Hepatocyte (in vitro differentiated cells): ENCODE measurements at regions not wholly inside any gene's neighbourhood (a gene's known extent, or its start where the extent isn't known, plus 50 kb on each side); places are given as distances from the start of the nearest gene placed in this dataset.

Experiments used
- CTCF ChIP-seq: fragments of 200-600 bp; sonication (generic); IDR thresholded peaks from 2 replicates; pipeline ENCODE4 v1.5.1; 2016; ENCODE audit warnings: antibody characterized with exemption, mild to moderate bottlenecking; ENCODE audit not compliant: poor library complexity
- EZH2 ChIP-seq: fragments of 200-600 bp; sonication (generic); IDR thresholded peaks from 2 replicates; pipeline ENCODE4 v1.6.1; 2016; ENCODE audit warnings: antibody characterized with exemption, mild to moderate bottlenecking, borderline replicate concordance
- EZH2phosphoT487 ChIP-seq: fragments of 200-600 bp; sonication (generic); IDR thresholded peaks from one replicate; pipeline ENCODE4 v1.6.1; 2018; ENCODE audit warnings: antibody characterized with exemption, mild to moderate bottlenecking, low read depth, moderate library complexity; ENCODE audit not compliant: unreplicated experiment, severe bottlenecking

DNA sequence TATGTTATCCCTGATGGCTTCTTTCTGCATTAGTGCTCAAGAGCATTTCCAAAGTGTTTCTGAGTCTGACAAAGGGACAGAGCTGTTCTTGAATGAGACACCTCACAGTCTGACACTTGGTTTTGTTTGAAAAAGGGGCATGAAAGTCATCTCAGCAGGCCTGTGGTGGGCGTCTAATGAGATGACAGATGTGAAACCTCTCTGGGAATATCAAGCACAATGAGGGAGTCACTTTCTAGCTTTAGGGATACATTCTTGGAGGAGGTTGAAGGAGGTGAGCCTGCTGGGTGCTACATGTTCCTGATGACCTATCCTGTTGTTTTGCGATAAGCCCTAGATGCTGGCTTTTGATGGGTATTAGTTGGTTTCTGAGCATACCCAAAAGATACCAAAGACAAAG lies 290.5 kb downstream of the NUAK1 start:
- TF ChIP-seq CTCF (no peak), EZH2 (no peak), EZH2phosphoT487 (no peak)
